Nucleus accumbens (tissue), 56 donors: ENCODE measurements at regions not wholly inside any gene's neighbourhood (a gene's known extent, or its start where the extent isn't known, plus 50 kb on each side); places are given as distances from the start of the nearest gene placed in this dataset.
"Not testable (repeated sequence)": the region's sequence is repeated elsewhere in the genome, so short reads cannot be mapped to it uniquely, and the experiment has no call there.

Experiments used
- DNase-seq, 56 donors: peaks; one replicate each; lab custom pipeline; 2025; lab: John Stamatoyannopoulos, UW

DNA sequence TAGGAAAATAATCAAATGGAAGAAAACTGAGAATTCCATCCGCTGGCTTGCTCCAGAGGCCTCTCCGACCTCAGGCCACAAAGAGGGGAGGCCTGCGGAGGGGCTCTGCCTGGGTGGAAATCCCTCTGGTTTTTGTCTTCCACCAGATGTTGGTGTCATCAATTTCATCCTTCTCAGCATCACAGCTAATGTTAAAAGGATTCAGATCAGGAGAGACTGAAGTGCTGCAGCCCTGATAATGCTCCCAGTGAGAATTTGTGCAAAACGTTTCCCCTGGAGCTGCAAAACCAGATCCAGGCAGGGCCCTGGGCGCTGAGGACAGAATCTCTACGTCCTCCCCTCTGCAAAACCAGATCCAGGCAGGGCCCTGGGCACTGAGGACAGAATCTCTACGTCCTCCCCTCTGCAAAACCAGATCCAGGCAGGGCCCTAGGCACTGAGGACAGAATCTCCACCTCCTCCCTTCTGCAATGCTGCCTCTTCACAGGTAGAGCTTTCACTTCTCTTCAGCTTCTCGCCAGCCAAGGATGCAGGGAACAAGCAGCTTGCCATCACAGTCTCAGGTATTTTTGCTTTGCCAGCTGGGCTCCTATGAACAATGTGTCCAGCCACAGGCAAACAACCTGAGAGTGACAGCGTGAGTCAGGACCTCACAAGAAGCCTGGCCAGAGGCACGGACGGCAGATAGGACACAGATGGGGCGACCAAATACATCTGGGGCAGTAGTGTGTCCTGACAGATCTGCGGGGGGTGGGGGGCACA is 81.2 kb downstream of the TMEM18 start:
- no peak for DNase-seq

DNA sequence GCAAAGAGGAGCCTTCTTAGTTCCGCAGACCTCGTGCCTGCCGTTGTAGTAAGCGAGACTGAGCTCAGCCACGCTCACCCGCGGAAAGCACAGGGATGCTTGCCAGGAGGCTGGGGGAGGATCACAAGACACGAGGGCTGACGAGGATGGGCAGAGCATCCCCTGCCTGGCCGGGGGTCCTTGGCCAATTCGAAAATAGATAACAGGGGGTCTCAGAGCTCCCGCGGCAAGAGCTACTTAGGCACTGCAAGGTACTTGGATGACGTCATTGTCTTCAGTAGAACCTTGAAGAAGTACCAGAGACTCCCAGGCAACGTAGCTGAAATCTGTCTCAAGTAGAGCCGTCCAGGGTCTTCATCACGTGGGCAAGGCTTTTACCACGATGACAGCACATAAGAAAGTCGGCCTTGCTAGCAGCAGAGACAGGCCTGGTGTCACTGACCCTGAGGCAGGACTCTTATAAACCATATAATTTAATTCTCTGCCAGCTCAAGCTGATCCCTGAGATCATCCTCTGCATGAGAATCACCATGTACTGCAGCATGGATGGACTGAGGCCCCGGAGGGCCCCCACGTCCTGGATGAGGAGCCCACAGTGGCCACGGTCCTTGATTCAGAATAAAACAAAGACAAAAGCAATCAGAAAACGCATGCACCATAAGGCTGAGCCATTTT is 81.9 kb downstream of the TMEM18 start:
- DNase-seq, result no peak

DNA sequence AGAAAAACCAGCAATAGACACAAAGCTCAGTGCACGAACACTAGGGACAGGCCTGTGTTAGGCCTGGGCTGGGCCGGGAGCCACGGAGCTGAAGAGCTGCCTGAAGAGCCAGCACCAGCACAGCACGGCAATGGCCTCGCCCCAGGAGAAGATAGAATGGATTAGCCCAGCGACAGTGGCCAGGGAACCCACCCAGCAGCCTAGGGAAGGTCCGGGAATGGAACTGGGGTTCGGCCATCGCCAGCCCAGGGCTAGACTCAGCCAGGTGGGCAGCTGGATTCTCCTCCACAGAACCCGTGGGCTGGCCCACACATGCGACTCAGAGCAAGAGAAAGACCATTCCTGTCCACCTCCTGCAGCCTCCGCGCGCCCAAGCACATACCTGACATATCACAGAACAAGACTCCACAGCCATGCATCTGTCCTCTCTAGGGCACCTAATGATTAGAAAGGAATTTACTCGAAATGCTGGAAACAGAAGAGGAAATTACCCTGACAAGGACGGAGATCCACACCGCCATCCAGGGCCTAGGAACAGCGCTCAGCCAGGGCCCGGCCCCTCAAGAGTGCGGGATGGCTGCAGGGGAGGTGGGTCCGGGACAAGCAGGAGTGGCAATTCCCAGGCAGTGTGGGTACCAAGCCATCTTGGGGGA is 82.8 kb downstream of the TMEM18 start:
- no peak for DNase-seq

DNA sequence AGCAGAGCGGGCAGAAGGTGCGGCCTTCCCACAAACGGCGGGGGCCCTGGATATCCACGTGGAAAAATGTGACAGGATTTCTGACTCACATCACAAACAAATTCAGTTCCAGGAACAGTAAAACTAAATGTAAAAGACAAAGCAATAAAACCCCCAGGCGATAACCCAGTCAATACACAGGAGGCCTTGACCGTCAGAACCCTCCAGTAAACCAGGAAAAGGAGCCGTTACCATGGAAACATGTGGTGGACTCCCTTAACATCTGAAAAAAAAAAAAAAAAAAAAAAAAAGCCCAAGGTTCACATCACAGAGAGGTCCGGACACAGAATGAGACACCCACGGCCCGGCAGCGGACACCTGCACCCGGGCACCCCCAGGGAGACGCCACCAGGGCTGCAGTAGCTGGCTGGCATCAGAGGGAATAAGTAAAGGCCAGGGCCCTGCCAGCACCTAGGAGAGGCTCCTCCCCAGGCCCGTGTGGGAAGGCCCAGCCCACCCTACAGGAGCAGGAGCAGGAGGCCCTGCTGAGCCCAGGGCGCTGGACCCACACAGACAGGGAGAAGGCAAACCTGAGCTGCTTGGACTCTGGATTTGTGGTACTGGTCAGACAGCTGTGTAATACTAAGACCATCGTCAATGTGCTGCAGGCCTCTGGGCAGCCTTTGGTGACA is 83.7 kb downstream of the TMEM18 start:
- DNase-seq, result no peak

DNA sequence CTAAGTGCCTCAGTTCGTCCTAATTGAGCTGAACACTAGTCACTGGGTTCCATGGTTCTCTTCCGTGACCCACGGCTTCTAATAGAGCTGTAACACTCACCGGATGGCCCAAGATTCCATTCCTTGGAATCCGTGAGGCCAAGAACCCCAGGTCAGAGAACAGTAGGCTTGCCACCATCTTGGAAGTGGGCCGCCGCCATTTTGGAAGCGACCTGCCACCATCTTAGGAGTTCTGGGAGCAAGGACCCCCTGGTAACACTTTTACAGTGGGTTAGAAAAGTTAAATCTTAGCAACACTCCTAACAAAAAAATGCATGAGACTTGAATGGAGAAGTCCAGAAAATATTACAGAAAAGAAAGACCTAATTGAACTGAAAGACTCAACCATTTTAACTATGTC is 84.5 kb downstream of the TMEM18 start:
- DNase-seq, result no peak

DNA sequence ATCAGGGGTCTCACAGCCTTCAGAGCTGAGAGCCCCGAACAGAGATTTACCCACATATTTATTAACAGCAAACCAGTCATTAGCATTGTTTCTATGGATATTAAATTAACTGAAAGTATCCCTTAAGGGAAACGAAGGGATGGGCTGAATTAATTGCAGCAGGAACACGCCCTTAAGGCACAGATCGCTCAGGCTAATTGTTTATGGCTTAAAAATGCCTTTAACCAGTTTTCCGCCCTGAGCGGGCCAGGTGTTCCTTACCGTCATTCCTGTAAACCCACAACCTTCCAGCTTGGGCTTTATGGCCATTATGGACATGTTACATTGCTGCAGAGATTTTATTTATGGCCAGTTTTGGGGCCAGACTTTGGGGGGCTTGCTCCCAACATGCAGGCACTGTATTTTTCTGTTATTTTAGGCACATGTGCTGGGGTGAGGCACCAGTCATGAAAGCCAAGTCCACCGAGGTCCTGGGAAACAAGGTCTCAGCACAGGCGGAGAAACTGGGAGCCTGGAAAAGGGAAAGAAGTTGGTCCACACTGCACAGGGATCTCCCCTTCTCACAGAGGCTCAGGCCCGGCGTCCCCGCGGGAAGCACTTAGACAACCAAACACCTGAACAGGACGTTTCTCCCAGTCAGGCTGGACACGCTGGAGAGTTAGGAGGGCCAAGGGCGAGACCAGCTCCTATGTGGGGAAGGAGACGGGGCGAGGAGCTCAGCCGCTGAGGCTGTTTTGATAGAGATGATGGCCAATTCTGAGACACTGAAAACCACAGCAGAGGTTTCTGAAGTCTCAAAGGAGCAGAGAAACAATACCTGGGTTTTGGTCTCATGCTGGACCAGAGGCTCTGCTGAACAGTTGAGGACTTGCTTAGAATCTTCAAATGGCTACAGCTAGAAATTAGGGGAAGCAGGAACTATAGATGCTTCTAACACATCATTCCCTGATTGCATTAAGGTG is 86.7 kb downstream of the TMEM18 start:
- DNase-seq, result no peak

DNA sequence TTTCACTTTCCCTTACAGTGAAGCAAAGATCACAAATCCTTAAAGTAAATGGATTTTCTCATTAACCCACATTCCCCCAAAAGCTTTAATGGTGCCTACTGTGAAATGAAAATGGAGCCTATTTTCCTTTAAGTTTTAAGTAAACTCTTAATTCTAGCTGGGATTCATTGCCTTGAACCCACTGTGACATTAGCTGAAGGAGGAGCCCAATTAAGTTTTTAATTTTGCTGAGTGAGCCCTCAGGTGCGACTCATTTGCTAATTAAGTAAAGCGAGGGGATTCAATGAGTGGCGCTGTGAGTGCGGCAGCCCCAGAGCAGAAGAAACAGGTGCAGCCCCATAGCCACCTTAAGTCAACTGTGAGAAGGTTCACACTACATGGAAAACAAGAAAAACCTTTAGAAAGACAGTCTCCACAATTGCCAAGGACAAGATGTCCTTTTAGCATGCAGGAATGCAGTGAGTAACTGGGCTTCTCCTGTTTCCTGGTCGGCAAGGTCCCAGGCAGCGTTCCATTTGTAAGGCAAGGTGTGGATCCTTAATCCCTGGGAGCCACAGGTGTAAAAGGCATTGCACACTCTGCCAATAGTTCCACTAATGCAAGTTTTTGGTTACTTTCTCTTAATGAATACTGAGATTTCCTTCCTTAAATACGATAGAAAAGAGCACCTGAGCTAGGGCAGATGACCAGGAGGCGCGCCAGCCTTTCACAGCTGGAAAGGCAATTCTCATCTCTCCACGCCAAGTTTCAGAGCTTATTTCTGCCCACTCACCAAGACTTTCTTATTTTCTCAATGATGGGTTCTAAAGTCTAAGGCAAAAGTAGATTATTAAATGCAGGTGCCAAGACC is 87.7 kb downstream of the TMEM18 start:
- no peak for DNase-seq

DNA sequence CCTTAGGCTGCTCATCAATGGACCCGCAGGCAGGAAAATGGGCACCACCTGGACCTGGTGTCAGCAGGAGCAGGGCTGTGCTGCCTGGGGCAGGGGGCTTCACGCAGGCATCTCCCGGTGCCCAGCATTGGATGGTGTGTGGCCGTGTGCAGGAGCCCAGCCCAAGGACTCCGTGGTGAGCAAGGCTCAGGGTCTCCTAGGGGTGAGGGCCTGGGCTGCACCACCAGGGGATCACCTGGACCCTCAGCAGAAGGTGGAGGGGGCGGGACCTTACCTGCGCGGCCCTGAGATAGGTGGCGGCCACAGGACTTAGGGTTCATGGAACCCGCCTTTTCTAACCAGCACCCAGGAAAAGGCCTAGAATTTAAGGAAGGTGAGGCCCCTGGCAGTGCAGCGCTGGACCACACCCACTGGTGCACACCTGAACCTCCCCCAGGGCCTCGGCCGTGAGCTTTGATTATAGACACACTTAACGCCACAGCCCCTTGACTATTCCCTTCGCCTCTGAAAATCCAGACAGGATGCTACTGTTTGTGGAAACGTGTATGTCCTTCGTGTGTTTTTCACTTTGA is 89.0 kb downstream of the TMEM18 start:
- DNase-seq, result no peak

DNA sequence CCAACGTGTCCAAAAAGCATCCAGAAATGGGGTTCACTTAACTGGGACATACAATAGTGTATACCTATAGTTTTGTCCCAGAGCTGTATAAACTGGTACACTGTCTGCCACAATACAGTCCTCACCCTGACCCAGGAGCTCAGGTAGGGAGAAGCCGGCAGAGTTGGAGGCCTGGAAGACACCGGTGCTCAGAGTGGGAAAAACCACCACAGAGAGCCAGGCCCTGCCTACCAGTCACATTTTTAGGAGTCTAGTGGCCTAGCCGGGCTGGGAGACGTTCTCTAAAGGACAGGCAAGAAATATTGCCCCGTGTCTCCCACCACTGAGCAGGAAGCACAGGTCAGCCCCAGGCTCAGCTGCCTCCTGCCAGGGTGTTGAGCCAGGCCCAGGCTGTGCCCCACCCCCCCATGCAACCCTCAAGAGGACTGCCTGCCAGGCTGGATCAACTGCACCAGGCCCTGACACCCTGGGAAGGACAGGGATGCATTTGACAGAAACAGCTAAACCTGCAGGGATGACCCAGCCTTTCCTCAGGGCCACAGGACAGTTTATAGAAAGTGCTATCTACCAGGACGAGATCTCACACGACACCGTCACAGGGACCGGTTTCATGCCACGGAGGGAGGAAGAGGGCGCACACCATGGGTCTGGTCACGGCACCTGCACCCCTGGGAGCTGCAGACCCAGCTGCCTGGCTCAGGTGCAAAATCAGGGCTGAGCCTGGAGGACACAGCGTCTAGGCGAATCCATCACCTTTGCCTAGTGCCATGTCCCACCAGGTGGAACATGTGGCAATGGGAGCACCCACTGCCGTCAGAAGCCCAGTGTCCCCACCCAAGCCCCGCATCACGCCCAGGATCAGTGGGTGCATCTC is 89.9 kb downstream of the TMEM18 start:
- DNase-seq, result no peak

DNA sequence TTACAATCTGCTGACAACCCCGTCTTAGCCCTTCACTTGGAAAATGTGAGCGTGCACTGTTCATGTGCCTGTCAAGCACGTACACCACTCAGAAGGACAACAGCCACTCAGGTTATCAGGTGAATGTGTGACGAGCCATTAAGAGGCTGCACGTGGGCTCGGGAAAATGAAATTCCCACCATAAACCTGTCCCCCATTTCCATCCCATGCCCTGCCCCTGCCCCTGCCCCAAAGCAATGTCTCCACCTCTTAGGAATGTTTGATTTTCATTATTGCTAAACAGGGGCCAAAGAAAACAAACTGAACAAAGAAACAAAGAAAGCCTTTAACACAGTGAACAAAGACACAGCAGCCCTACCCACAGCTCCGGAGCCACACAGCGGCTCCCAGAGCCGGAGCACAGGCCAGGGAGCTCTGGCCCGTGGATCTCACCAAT is 90.5 kb downstream of the TMEM18 start:
- peak in 2 of 56 donors; percentile 19 to 24 for DNase-seq

DNA sequence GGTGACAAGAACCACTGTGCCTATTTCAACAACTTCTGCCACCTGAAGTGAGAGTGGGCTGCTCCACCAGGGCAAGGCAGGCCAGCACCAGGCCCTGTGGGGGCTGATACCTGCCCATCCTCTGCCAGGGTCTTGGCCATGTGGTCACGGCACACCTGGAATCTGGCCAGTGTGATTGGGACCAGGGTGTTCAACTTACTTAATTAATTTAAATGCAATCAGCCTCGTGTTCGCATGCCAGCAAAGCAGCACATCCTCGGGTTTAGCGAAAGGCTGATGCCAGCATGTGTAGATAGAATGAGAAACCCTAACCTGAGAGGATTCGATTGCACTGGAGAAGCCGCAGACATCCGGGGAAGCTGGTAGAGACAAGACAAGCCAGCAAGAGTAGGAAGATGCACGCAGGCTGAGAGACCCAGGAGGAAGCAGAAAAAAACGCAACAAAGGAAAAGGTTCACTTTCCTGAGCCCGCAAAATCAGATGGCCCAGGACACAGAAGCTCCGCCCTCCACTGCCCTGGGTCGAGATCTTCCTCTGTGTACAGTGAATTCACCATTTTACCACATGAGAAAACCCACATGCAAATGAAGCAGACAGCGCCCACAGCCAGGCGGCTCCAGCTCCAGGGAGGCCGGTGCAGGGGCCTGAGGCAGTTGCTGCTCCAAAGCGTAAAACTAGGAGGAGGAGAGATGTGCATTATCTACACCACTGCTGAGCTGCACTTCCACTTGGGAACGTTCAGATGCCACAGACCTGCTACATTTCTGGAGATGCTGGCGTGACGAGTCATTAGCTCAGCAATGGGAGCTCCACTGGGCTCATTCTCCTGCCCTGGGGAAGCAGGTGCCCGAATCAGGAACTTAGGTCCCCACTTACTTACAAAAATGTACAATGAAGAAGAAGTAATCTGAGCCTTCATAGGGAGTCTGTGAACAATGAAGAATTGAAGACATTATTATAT is 92.1 kb downstream of the TMEM18 start:
- no peak for DNase-seq

DNA sequence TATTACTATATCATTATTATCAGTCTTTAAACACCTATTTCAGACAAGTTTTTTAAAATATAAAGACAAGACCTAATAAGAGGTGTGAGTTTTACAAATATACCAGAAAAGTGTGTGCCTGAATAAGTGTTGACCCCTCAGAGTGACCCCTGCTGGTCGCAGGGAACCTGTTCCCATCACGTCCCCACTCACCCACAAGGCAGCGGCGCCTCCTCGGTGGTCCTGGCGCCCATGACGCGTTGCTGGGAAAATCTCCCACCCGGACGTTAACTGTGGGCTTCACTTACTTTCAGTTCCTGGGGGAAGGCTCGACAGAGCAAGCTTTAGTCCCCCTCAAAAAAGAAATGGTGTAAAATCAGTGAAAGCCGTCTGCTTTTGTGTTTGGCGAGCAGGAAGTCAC is 93.5 kb downstream of the TMEM18 start:
- no peak for DNase-seq

DNA sequence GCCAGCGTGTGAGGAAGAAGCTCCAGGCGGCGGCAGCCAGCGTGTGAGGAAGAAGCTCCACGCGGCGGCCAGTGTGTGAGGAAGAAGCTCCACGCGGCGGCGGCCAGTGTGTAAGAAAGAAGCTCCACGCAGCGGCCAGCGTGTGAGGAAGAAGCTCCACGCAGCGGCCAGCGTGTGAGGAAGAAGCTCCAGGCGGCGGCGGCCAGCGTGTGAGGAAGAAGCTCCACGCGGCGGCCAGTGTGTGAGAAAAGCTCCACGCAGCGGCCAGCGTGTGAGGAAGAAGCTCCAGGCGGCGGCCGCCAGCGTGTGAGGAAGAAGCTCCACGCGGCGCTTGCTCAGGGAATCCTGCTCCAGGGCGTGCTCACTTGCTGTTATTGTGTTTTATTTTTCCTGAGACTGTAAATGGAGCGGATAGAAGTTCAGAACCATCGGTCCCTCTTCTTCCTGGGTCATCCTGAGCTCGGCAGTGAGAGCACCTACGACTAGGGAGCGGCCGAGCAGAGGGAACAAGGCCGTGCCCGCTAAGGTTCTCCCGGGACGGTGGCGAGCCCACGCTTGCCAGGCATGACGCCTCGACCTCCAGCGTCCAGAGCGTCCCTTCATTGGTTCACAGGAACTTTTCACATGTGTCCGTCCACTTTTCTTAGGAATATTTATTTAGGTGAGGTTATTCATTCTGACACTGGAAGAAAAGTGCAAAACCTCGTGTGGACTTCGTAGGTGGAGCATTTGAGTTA is 94.2 kb downstream of the TMEM18 start:
- no peak for DNase-seq

DNA sequence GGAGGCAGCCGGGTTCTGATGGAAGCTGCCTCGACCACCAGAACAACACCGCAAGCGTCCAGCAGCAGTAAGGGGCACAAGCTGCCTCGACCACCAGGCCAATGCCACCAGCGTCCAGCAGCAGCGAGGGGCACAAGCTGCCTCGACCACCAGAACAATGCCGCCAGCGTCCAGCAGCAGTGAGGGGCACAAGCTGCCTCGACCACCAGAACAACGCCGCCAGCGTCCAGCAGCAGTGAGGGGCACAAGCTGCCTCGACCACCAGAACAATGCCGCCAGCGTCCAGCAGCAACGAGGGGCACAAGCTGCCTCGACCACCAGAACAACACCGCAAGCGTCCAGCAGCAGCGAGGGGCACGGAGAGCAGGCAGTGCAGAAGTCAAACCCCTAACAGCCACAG is 94.9 kb downstream of the TMEM18 start:
- DNase-seq, result not testable (repeated sequence)

DNA sequence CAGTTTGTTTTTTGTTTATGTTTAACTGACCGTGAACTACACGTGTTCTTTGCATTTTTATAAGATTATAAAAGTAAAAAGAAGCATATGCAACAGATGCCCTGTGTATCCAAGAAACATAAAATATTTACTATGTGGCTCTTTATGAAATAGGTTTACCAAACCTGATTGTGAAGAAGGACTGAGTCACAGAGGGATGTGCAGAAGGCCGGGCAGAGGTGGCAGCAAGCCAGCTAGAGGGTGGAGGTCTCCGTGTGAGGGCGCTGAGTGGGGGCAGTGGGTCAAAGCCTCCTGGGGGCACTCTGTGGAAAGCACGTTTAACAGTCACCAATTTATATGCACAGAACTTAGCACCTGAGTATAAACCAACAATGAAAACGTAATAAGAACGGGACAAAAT is 97.2 kb downstream of the TMEM18 start:
- DNase-seq, result no peak

DNA sequence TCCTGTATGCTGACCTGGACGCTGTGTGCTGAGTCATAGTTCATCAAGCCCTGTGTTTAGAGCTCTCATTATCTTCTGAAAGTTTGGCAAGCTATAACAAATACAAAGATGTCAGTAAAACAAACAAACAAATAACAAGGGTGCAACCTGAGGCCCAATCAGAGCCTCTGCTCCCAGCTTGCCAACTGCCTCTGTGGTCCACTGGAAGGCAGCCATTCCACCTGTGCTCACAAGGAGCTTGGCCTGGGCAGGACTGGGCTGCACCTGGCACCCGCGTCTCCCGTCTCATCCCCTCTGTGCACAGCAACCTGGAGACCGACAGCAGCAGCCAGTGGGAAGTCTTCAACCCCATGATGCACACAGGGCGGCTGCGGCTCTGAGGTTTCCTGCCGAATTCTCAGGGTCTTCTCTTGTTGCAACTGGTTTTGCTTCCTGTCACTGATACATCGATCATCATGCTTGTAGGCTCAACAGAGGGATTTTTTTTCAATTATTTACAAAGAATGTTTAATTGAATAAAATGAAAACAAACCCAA is 97.8 kb downstream of the TMEM18 start:
- no peak for DNase-seq
